Choroid plexus epithelial cell (primary cell): ENCODE measurements at regions not wholly inside any gene's neighbourhood (a gene's known extent, or its start where the extent isn't known, plus 50 kb on each side); places are given as distances from the start of the nearest gene placed in this dataset.
"Not testable (repeated sequence)": the region's sequence is repeated elsewhere in the genome, so short reads cannot be mapped to it uniquely, and the experiment has no call there.

Experiments used
- DNase-seq: peaks from one replicate; pipeline ENCODE4 v3.0.0-alpha.2; 2010; ENCODE audit warnings: low read depth
- H3K4me3 ChIP-seq: 2 replicates; pipeline ENCODE4 v1.5.1; 2011; ENCODE audit warnings: low read depth, mild to moderate bottlenecking, control low read depth, low read length, moderate library complexity
- CTCF ChIP-seq: conservative IDR thresholded peaks from 2 replicates; pipeline ENCODE4 v1.5.1; 2011; ENCODE audit warnings: low read depth, mild to moderate bottlenecking, control low read depth, inconsistent platforms, low read length, moderate library complexity

- H3K4me3 ChIP-seq = no peak overlapping the region
- DNase-seq = no peak
- TF ChIP-seq CTCF = no peak
Observed at GRCh38 chrX:23505531-23506303, 161.6 kb upstream of the PRDX4 start.

DNA sequence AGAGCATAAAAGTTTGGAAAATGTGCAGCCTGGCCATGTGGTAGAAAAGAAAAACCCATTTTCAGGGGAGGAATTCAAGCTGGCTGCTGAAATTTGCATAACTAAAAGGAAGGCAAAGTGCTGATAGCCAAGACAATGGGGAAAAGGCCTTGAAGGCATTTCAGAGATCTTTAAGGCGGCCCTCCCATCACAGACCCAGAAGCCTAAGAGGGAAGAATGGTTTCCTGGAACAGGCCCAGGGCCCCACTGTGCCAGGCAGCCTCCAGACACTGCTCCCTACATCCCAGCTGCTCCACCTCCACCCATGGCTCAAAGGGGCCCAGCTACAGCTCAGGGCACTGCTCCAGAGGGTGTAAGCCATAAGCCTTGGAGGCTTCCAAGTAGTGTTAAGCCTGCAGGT is 158.0 kb upstream of the PRDX4 start:
- no peak for TF ChIP-seq CTCF
- no peak for DNase-seq

GRCh38 chrX:23511793-23512192 is 155.5 kb upstream of the PRDX4 start:
- no peak for TF ChIP-seq CTCF
- H3K4me3 ChIP-seq = no peak overlapping the region
- DNase-seq = no peak

More for the DNA sequence above, 158.0 kb upstream of the PRDX4 start:
- no peak overlapping the region for H3K4me3 ChIP-seq

- no peak overlapping the region for H3K4me3 ChIP-seq
- no peak for DNase-seq
- TF ChIP-seq CTCF = no peak
Observed at GRCh38 chrX:23513121-23513520, 154.2 kb upstream of the PRDX4 start.

DNA sequence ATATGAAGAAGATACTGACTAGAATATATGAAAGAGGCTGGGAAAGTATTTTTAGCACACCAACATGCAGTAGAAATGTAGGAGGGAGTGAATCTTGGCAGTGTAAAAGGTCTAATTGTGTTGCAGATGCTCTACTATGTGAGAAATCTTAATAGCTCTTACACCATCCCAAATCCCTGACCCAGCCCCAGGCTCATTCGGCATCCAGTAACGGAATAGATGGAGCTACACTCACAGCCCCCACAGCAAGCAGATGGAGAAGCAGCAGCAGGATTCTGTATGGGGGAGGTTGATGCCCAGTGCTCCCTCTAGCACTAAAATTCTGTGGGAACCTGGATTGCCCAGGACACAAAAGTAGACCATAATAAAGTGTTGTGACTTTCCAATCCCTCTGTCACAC is 153.2 kb upstream of the PRDX4 start:
- no peak overlapping the region for H3K4me3 ChIP-seq
- TF ChIP-seq CTCF = no peak
- no peak for DNase-seq

DNA sequence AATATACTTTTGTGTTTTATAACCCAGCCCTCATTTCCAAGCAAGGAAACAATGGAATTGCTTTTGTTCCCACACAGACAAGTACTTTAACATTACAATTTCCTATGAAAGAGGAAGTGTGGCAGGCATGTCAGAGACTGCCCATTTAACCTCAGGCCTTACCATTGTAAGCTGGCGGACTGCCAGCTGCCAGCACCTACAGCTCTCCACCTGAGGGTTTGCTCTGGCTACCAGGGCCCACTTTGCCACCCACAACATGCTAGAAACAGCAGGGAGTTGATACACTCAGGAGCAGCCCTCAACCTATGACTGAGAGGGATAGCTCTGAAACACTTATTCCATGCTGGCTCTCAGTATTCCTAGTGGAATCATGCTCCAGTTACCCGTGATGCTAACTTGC is 152.3 kb upstream of the PRDX4 start:
- no peak for TF ChIP-seq CTCF
- no peak overlapping the region for H3K4me3 ChIP-seq
- no peak for DNase-seq

DNA sequence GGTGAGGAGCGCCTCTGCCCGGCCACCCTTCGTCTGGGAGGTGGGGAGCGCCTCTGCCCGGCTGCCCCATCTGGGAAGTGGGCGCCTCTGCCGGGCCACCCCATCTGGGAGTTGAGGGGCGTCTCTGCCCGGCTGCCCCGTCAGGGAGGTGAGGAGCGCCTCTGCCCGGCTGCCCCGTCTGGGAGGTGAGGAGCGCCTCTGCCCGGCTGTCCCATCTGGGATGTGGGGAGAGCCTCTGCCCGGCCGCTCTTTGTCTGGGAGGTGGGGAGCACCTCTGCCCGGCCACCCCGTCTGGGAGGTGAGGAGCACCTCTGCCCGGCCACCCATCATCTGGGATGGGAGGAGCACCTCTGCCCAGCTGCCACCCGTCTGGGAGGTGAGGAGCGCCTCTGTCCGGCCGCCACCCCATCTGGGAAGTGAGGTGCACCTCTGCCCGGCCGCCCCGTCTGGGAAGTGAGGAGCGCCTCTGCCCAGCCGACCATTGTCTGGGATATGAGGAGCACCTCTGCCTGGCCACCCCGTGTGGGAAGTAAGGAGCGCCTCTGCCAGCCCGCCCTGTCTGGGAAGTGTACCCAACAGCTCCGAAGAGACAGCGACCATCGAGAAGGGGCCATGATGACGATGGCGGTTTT is 144.2 kb upstream of the PRDX4 start:
- H3K4me3 ChIP-seq = not testable (repeated sequence)

More for the DNA sequence above, 144.2 kb upstream of the PRDX4 start:
- DNase-seq = not testable (repeated sequence)
